Head of caudate nucleus (tissue), 42 donors: ENCODE measurements at regions not wholly inside any gene's neighbourhood (a gene's known extent, or its start where the extent isn't known, plus 50 kb on each side); places are given as distances from the start of the nearest gene placed in this dataset.
"Not testable (repeated sequence)": the region's sequence is repeated elsewhere in the genome, so short reads cannot be mapped to it uniquely, and the experiment has no call there.

Experiments used
- DNase-seq, 42 donors: peaks; one replicate each; pipeline versions ENCODE4 v3.0.0 to v3.0.0-alpha.2; 2020 to 2021; ENCODE audit warnings: mixed read lengths in 7 of 42
- intact Hi-C: fragments of 100-400 bp; cut with DNase I; formaldehyde crosslinking; loops from one replicate; pipeline ENCODE4 v1.15.0; 2022

GRCh38 chr17:14731591-14731990 is 430.7 kb downstream of the HS3ST3B1 start:
- no peak for DNase-seq
- intact Hi-C loops: no loop called here

- intact Hi-C loops: no loop called here
These were observed 429.9 kb downstream of the HS3ST3B1 start for GRCh38 chr17:14730821-14731220.

GRCh38 chr17:14725729-14726128 is 424.8 kb downstream of the HS3ST3B1 start:
- intact Hi-C loops: no loop called here
- DNase-seq: no peak

More at GRCh38 chr17:14730821-14731220, 429.9 kb downstream of the HS3ST3B1 start:
- no peak for DNase-seq

GRCh38 chr17:14724770-14725169 is 423.9 kb downstream of the HS3ST3B1 start:
- intact Hi-C loops: no loop called here

GRCh38 chr17:14723349-14723748 is 422.5 kb downstream of the HS3ST3B1 start:
- DNase-seq, intact Hi-C loops: not testable (repeated sequence)

More at GRCh38 chr17:14724770-14725169, 423.9 kb downstream of the HS3ST3B1 start:
- no peak for DNase-seq

- intact Hi-C loops: no loop called here
- DNase-seq: no peak
These were observed 419.1 kb downstream of the HS3ST3B1 start for GRCh38 chr17:14719942-14720341.

GRCh38 chr17:14717859-14718258 is 417.0 kb downstream of the HS3ST3B1 start:
- no peak for DNase-seq
- intact Hi-C loops: no loop called here

- intact Hi-C loops: no loop called here
- DNase-seq: no peak
These were observed 414.7 kb downstream of the HS3ST3B1 start for GRCh38 chr17:14715561-14715960.

- DNase-seq: no peak
- intact Hi-C loops: no loop called here
These were observed 411.7 kb downstream of the HS3ST3B1 start for GRCh38 chr17:14712611-14713021.

GRCh38 chr17:14704121-14704520 is 403.2 kb downstream of the HS3ST3B1 start:
- DNase-seq: no peak
- intact Hi-C loops: no loop called here

- intact Hi-C loops: no loop called here
- no peak for DNase-seq
These were observed 401.0 kb downstream of the HS3ST3B1 start for GRCh38 chr17:14701886-14702285.

GRCh38 chr17:14699574-14700185 is 398.8 kb downstream of the HS3ST3B1 start:
- intact Hi-C loops: no loop called here
- DNase-seq: no peak

GRCh38 chr17:14693382-14693781 is 392.5 kb downstream of the HS3ST3B1 start:
- no peak for DNase-seq
- intact Hi-C loops: no loop called here

GRCh38 chr17:14690704-14691103 is 389.8 kb downstream of the HS3ST3B1 start:
- intact Hi-C loops: no loop called here
- DNase-seq: no peak

GRCh38 chr17:14688134-14688533 is 387.3 kb downstream of the HS3ST3B1 start:
- intact Hi-C loops: no loop called here
- DNase-seq: no peak

- no peak for DNase-seq
- intact Hi-C loops: no loop called here
These were observed 371.9 kb downstream of the HS3ST3B1 start for GRCh38 chr17:14672830-14673229.

GRCh38 chr17:14670861-14671260 is 370.0 kb downstream of the HS3ST3B1 start:
- intact Hi-C loops: no loop called here
- no peak for DNase-seq

- no peak for DNase-seq
- intact Hi-C loops: no loop called here
These were observed 363.6 kb downstream of the HS3ST3B1 start for GRCh38 chr17:14664511-14664910.

- intact Hi-C loops: no loop called here
- no peak for DNase-seq
These were observed 340.2 kb downstream of the HS3ST3B1 start for GRCh38 chr17:14641117-14641516.

GRCh38 chr17:14637260-14637659 is 336.4 kb downstream of the HS3ST3B1 start:
- DNase-seq: no peak
- intact Hi-C loops: no loop called here

- no peak for DNase-seq
These were observed 329.7 kb downstream of the HS3ST3B1 start for GRCh38 chr17:14630621-14631020.

GRCh38 chr17:14630046-14630445 is 329.2 kb downstream of the HS3ST3B1 start:
- intact Hi-C loops: no loop called here
- no peak for DNase-seq

More at GRCh38 chr17:14630621-14631020, 329.7 kb downstream of the HS3ST3B1 start:
- intact Hi-C loops: no loop called here
